SU-DHL-6 (cell line): ENCODE measurements at regions not wholly inside any gene's neighbourhood (a gene's known extent, or its start where the extent isn't known, plus 50 kb on each side); places are given as distances from the start of the nearest gene placed in this dataset.

Experiments used
- H2AFZ ChIP-seq: fragments of 200-600 bp; sonication (generic); 2 replicates; pipeline ENCODE4 v1.6.1; 2014; ENCODE audit warnings: low read depth, mild to moderate bottlenecking, moderate library complexity, mixed read lengths, antibody characterized with exemption, low read length; ENCODE audit not compliant: severe bottlenecking
- H3F3A ChIP-seq: fragments of 200-600 bp; shearing (Covaris generic); 2 replicates; pipeline ENCODE4 v1.6.0; 2016; ENCODE audit warnings: antibody characterized with exemption, mild to moderate bottlenecking; ENCODE audit not compliant: insufficient read depth
- H3K27ac ChIP-seq: fragments of 200-600 bp; sonication (generic); 2 replicates; pipeline ENCODE4 v1.5.1; 2016; ENCODE audit warnings: low read depth, mild to moderate bottlenecking, low read length, moderate library complexity, mixed read lengths
- H3K27me3 ChIP-seq: fragments of 200-600 bp; sonication (generic), shearing (Covaris generic); 2 replicates; pipeline ENCODE4 v1.6.0; 2014; ENCODE audit warnings: mild to moderate bottlenecking, low read length
- H3K36me3 ChIP-seq: fragments of 200-600 bp; sonication (generic); 2 replicates; pipeline ENCODE4 v1.6.1; 2014; ENCODE audit warnings: mild to moderate bottlenecking, low read length, mixed read lengths
- H3K4me2 ChIP-seq: fragments of 300-600, 200-600 bp; shearing (Covaris generic), sonication (generic); 2 replicates; pipeline ENCODE4 v1.6.0; 2014; ENCODE audit warnings: low read length, low read depth, mild to moderate bottlenecking; ENCODE audit not compliant: poor library complexity, severe bottlenecking
- H3K4me3 ChIP-seq: fragments of 200-600 bp; sonication (generic); 2 replicates; pipeline ENCODE4 v1.5.1; 2014; ENCODE audit warnings: antibody characterized with exemption, low read length, mild to moderate bottlenecking, mixed read lengths; ENCODE audit not compliant: insufficient read depth, poor library complexity, severe bottlenecking
- H3K79me2 ChIP-seq: fragments of 200-600 bp; sonication (generic); 2 replicates; pipeline ENCODE4 v1.6.1; 2014; ENCODE audit warnings: mild to moderate bottlenecking, low read length, moderate library complexity; ENCODE audit not compliant: insufficient read depth
- H3K9ac ChIP-seq: fragments of 200-600 bp; sonication (generic); 2 replicates; pipeline ENCODE4 v1.7.0; 2014; ENCODE audit warnings: mild to moderate bottlenecking, low read length
- H3K9me2 ChIP-seq: fragments of 200-600 bp; sonication (generic); replicated peaks from 2 replicates; pipeline ENCODE4 v1.6.1; 2014; ENCODE audit warnings: low read length; ENCODE audit not compliant: insufficient read depth
- H3K9me3 ChIP-seq: fragments of 200-600 bp; sonication (generic); 2 replicates; pipeline ENCODE4 v1.6.1; 2014; ENCODE audit warnings: low read length, mixed read lengths; ENCODE audit not compliant: insufficient read depth
- H4K20me1 ChIP-seq: fragments of 200-600 bp; sonication (generic); 2 replicates; pipeline ENCODE4 v1.6.1; 2014; ENCODE audit warnings: low read depth, mild to moderate bottlenecking, antibody characterized with exemption, low read length, moderate library complexity, mixed read lengths
- CTCF ChIP-seq: fragments of 200-600 bp; sonication (generic); IDR thresholded peaks from one replicate; pipeline ENCODE4 v1.5.1; 2017; ENCODE audit warnings: antibody characterized with exemption, mild to moderate bottlenecking, low read length, moderate library complexity; ENCODE audit not compliant: insufficient read depth, poor library complexity, severe bottlenecking
- EZH2phosphoT487 ChIP-seq: fragments of 200-600 bp; sonication (generic), shearing (Covaris generic); conservative IDR thresholded peaks from 2 replicates; pipeline ENCODE4 v1.6.1; 2018; ENCODE audit warnings: mild to moderate bottlenecking, antibody characterized with exemption, low read length, moderate library complexity, mixed read lengths

DNA sequence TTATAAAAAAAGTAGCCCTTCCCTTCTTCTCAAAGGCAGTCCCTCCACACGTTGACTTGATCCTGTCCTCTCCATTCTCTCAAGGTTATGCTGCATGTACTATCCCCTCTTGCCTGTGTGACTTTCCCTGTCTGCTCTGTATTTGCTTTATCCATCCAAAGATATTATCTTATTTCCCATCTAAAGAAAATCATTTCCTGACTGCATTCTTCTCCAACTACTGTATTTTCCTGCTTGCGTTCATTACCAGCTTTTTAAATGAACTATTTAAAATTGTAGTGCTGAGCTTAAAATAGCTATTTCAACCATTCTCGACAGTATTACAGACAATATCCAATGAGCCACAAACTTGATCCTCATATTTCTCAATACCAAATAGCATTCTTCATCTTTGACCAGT is 716.0 kb upstream of the REG3G start:
- Histone ChIP-seq H3K27me3 (no peaks in the 10 kb centered on the region), H3K27ac (no peak overlapping the region), H3K9ac (no peak overlapping the region), H4K20me1 (no peaks in the 10 kb centered on the region), H3K9me2 (no peaks in the 10 kb centered on the region), H3F3A (no peaks in the 10 kb centered on the region), H3K4me2 (no peak overlapping the region), H3K36me3 (no peaks in the 10 kb centered on the region), H3K9me3 (no peaks in the 10 kb centered on the region), H3K4me3 (no peak overlapping the region), H2AFZ (no peak overlapping the region), H3K79me2 (no peaks in the 10 kb centered on the region)
- TF ChIP-seq EZH2phosphoT487 (no peak), CTCF (no peak)

DNA sequence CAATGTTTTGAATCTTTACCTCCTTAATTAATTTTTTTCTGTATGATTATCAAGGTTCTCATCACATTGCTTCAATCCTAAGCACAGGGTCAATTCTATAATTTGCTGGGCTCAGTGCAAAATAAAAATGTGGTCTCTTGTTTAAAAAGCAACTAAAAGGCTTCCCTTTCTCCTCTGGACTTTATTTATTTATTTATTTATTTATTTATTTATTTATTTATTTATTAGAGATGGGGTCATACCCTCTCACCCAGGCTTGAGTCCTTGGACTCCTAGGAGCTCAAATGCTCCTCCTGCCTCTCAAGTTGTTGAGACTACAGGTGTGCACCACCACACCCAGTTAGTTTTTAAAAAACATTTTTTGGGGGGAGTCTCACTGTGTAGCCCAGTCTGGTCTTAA is 710.1 kb upstream of the REG3G start:
- Histone ChIP-seq H3K4me2 (no peak overlapping the region), H3K36me3 (no peaks in the 10 kb centered on the region), H2AFZ (no peak overlapping the region), H3K9ac (no peak overlapping the region), H3K79me2 (no peaks in the 10 kb centered on the region), H3K4me3 (no peak overlapping the region), H3F3A (no peaks in the 10 kb centered on the region), H4K20me1 (no peaks in the 10 kb centered on the region), H3K9me2 (no peaks in the 10 kb centered on the region), H3K27me3 (no peaks in the 10 kb centered on the region), H3K27ac (no peak overlapping the region), H3K9me3 (no peaks in the 10 kb centered on the region)
- TF ChIP-seq EZH2phosphoT487 (no peak), CTCF (no peak)

GRCh38 chr2:78318275-78318674 is 707.2 kb upstream of the REG3G start:
- TF ChIP-seq EZH2phosphoT487 (no peak), CTCF (no peak)

DNA sequence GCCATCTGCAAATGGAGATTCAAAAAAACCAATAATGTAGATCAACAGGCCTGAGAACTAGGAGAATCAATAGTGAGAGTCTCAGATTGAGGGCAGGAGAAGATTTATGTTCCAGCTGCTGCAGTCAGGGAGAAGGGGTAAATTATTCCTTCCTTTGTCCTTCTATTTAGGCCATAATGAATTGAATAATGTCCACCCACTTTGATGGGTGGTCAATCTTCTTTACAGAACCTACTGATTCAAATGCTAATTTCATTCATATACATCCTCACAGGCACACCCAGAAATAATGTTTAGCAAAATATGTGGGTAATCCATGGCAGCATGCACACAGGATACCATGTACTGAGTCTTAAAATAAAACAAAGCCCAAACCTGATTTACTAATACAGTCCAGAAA is 695.3 kb upstream of the REG3G start:
- Histone ChIP-seq H3K9ac (no peak overlapping the region), H3F3A (no peaks in the 10 kb centered on the region), H3K4me3 (no peak overlapping the region), H3K36me3 (no peaks in the 10 kb centered on the region), H4K20me1 (no peaks in the 10 kb centered on the region), H3K27me3 (no peaks in the 10 kb centered on the region), H3K4me2 (no peak overlapping the region), H3K9me3 (no peaks in the 10 kb centered on the region), H2AFZ (no peak overlapping the region), H3K27ac (no peak overlapping the region), H3K79me2 (no peaks in the 10 kb centered on the region), H3K9me2 (no peaks in the 10 kb centered on the region)
- TF ChIP-seq CTCF (no peak), EZH2phosphoT487 (no peak)

More at GRCh38 chr2:78318275-78318674, 707.2 kb upstream of the REG3G start:
- H3K36me3 ChIP-seq: no peaks in the 10 kb centered on the region
- H4K20me1 ChIP-seq: no peaks in the 10 kb centered on the region
- H3K4me2 ChIP-seq: no peak overlapping the region
- no peaks in the 10 kb centered on the region for H3K27me3 ChIP-seq
- H2AFZ ChIP-seq: no peak overlapping the region
- H3F3A ChIP-seq: no peaks in the 10 kb centered on the region
- no peak overlapping the region for H3K27ac ChIP-seq
- H3K79me2 ChIP-seq: no peaks in the 10 kb centered on the region
- no peak overlapping the region for H3K9ac ChIP-seq
- no peaks in the 10 kb centered on the region for H3K9me2 ChIP-seq
- no peak overlapping the region for H3K4me3 ChIP-seq
- no peaks in the 10 kb centered on the region for H3K9me3 ChIP-seq
